ENCODE measurements at regions not wholly inside any gene's neighbourhood (a gene's known extent, or its start where the extent isn't known, plus 50 kb on each side); places are given as distances from the start of the nearest gene placed in this dataset.

DNA sequence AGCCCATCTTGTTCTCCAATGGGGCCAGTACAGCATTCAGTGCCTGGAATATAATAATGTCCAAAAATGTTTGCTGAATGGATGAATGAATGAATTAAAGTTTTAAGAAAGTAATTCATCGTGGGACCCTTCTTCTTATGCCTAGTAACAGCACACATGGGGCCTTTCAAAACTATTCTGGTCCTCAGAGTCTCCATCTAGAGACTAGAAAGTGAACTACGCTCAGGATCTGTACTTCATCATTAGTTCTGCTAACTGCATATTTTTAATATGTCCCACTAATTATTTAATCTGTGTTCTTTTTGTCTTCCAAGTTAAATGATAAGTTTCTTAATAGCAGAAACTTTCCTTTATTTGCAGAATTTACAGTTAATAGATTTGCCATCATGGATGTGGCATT lies 172.5 kb downstream of the SMAD2 start:
- DNase-seq (ENCODE audit: low read depth in 2 of 3, low spot score in 2 of 3) = no peak

DNA sequence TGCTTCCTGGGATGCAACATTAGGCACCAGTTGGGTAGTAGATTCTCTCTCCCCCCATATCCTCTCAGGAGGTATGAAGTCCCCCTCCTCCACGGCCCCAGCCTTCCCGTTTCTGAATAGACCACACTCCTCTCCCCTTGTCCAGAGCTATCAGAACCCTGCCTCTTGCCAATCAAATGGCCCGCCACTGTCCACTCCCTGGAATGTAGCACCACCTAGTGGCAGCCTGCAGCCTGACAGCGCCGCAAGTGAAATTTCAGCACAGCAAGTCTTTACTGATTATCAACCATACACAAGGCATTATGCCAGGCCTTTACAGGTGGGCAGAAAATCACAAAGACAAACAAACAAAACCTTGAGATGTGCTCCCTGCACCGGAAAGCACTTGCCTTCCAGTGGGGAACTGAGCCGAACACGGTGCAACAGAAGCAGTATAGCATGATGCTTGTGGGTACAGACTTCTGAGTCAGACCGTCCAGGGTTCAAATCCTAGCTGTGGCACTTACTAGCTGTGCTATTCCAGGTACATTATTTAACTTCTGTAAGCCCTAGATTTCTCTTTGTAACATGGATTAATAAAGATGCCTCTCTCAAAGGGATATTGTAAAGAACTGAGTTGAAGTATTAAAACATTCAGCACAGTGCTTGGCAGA lies 174.0 kb downstream of the SMAD2 start:
- peak in 1 of 3 experiments; percentile 27 for DNase-seq (ENCODE audit: low read depth in 2 of 3, low spot score in 2 of 3)

DNA sequence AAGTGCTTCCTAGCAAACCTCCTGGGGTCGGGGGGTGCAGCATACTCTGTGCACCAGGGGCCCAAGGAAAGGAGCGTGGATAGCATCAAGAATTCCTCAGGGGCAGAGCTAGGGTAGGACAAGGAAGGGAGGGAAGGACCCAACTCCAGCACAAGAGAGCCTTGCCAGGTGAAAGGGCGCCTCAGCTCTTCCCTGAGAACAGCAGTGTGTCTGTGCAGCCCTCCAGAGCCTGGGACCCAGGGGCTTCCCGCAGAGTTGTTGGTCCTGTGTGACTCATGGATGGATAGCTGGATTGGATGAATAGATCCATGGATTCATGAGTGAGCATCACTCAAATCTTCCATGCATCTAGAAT lies 175.4 kb downstream of the SMAD2 start:
- no peak for DNase-seq (ENCODE audit: low read depth in 2 of 3, low spot score in 2 of 3)

GRCh38 chr18:47754311-47755101 lies 176.0 kb downstream of the SMAD2 start:
- DNase-seq (ENCODE audit: low read depth in 2 of 3, low spot score in 2 of 3) = peak in 2 of 3 experiments; percentile 36 to 72

DNA sequence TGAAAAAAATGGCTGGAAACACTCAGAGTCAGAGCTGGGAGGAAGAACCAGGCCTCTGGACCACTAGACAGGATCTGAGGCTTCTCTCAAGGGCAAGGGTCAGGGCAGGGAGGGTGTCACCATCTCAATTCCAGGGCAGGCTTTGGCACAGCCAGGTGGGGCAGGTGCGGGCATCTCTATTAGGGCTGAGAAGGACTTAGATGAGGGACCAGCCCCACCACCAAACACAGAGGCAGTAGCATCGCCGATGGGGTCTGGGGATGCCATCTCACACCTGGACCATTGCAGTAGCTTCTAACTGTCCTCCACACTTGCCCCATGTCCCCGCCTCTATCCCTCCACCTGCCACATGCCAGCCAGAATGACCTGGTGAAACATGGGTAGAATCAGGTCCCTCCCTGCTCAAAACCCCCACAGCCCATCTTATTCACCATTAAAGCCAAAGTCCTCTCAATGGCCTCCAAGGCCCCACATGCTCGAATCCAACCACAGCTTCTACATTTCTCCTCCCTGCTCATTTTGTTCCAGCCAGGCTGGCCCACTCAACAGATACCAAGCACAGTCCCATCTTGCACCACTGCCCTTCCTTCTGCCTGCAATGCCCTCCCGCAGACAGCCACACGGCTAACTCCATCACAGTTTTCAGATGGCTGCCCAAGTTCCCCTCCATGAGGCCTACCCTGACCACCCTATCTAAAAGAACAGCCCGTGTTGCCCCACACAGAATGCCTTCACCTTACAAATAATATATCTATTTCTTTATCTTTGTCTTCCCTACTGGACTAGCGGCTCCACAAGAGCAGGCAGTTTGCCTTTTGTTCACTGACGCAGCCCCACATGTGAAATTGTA lies 177.4 kb downstream of the SMAD2 start:
- no peak for DNase-seq (ENCODE audit: low read depth in 2 of 3, low spot score in 2 of 3)

DNA sequence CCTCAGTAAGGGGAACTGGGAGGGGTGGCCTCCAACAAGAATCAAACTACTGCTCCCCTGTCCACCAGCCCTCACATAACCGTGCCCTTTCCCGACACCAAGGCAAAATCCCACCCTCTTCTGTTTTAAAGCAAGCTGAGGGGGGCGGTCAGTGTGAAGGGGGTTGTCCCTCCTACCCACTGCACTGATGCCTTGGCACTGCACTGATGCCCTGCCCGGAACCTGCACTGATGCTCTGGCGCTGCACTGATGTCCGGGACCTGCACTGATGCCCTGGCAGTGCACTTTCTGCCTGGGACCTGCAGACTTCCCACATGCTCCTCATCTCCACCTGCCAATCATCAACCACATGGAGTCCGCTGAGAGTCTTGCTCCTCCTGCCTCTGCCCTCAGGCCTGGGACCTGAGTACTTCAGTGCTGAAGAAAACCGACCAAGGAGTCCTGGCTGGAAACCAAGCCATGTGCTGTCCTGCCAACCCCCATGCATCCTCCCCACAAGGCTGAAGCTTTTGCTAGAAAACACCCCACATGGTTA lies 179.5 kb downstream of the SMAD2 start:
- DNase-seq (ENCODE audit: low read depth in 2 of 3, low spot score in 2 of 3) = no peak

GRCh38 chr18:47749600-47749973 lies 180.9 kb downstream of the SMAD2 start:
- DNase-seq (ENCODE audit: low read depth in 2 of 3, low spot score in 2 of 3) = no peak

DNA sequence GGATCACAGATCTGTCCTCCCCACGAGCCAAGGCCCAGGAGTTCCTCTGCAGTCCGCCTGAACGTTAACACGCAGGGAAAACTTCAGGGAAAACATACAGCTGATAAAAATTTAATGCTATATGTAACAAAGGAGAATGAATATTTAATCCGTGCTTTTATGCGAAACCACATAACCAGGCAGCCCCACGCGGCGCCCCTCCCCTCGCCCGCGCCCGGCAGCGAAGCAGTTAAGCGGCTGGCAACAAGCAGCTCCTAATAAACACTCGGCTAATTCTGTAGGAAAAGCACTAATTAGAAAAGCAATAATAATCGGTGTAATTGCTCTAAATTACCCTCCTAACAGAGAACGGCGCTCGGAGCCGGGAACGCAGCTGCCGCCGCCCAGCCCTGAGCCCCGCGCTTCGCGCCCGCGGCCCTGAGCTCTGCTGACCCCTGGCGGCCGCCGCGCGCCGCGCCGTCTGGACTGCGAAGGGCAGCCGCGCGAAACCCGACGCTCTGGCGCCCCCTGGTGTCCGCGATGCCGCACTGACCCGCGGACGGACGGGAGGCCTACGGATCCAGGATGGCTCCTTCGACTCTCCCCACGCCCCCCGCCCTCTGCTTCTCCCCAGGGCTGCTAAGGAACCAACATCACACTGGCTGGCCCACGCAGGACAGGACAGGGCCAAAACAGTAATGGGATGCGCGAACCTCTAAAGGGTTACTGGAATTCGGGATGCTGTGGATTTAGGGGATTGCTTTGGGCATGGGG lies 181.4 kb downstream of the SMAD2 start:
- DNase-seq (ENCODE audit: low read depth in 2 of 3, low spot score in 2 of 3) = peak; percentile 51 to 75 (median 72)

GRCh38 chr18:47748093-47748796 lies 182.2 kb downstream of the SMAD2 start:
- no peak for DNase-seq (ENCODE audit: low read depth in 2 of 3, low spot score in 2 of 3)

GRCh38 chr18:47747260-47747795 lies 183.1 kb downstream of the SMAD2 start:
- no peak for DNase-seq (ENCODE audit: low read depth in 2 of 3, low spot score in 2 of 3)

GRCh38 chr18:47746615-47747014 lies 183.8 kb downstream of the SMAD2 start:
- no peak for DNase-seq (ENCODE audit: low read depth in 2 of 3, low spot score in 2 of 3)

- no peak for DNase-seq (ENCODE audit: low read depth in 2 of 3, low spot score in 2 of 3)
Observed at GRCh38 chr18:47745227-47745626, 185.2 kb downstream of the SMAD2 start.

GRCh38 chr18:47737956-47738355 lies 192.5 kb downstream of the SMAD2 start:
- no peak for DNase-seq (ENCODE audit: low read depth in 2 of 3, low spot score in 2 of 3)

DNA sequence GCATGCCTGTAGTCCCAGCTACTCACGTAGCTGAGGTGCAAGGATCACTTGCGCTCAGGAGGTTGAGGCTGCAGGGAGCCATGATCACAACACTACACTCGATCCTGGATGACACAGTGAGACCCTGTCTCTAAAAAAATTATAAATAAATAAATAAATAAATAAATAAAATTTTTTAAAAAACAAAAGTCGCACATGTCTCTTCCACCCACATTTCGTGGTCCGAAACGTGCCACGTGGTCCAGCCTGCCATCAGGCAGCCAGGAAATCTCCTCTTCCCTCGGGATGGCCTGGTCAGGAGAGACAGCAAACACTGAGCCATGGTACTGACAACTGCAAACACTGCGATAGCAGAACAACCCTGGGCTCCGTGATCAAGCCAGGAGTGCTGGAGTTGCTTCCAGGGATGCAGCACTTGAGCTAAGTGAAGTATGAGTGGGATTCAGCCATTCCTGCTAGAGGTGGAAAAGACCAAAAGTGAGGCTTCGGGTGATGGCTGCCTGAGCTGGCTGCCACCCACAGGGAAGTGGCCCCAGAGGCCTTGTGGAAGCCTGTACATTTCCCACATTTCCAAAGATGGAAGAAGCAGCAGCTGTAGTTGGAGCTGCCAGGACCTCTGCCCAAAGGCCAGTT lies 193.1 kb downstream of the SMAD2 start:
- DNase-seq (ENCODE audit: low read depth in 2 of 3, low spot score in 2 of 3) = no peak

DNA sequence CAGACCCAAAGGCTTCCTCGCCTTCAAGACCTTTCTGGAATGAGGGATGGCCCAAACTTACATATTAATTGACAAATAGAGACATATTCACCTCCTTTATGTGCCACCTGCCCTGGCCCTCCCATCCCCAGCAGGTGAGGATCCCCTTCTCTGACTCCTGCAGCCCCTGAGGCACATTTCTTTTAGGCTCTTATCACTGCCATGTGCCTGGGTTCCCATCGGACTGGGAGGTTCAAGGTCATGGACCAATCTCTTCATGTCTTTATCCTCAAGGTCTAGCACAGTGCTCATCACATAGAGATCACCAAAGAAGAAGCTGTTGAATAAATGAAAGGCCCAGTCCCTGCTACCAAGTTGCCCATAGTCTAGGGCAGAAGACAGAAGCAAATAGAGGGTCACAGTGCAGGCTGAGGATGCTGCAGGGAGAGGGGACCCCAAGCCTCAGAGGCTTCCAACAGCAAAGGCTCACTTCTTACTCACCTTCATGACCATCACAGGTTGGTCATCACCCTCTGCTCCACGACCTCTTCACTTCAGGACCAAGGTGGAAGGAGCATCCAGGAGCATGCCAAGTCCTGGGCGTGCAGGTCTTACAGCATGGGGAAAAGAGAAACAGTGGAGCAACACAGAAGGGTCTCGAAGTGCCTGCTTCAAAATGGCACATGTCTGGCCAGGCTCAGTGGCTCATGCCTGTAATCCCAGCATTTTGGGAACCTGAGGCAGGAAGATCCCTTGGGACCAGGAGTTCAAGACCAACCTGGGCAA lies 193.9 kb downstream of the SMAD2 start:
- no peak for DNase-seq (ENCODE audit: low read depth in 2 of 3, low spot score in 2 of 3)

GRCh38 chr18:47735041-47735702 lies 195.3 kb downstream of the SMAD2 start:
- DNase-seq (ENCODE audit: low read depth in 2 of 3, low spot score in 2 of 3) = no peak

DNA sequence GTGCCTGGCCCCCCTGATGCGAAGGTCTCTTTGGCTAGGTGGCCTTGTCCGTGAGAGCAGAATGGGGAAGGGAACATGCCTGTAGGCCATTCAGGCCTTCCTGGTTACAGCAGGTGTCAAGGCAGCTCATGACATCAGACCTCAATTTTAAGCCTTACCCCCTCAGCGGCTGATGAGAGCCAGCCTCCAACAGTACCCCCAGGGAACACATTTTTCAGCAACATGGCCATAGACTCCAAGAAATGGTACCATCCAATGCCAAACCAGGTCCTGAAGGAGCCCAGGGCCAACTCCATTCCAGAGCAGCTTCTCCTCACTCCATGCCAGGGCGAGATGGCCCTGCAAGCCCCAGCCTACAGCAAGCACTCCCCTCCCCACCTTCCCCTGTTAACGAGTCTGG lies 199.2 kb downstream of the SMAD2 start:
- DNase-seq (ENCODE audit: low read depth in 2 of 3, low spot score in 2 of 3) = no peak

- no peak for DNase-seq (ENCODE audit: low read depth in 2 of 3, low spot score in 2 of 3)
Observed at GRCh38 chr18:47730795-47731194, 199.7 kb downstream of the SMAD2 start.
